ENCODE measurements at regions not wholly inside any gene's neighbourhood (a gene's known extent, or its start where the extent isn't known, plus 50 kb on each side); places are given as distances from the start of the nearest gene placed in this dataset.

- H3K4me3 ChIP-seq = no peak overlapping the region
- no TSS peak for BruUV-seq (replicated peaks)
- POLR2A ChIA-PET (ENCODE audit: unreplicated experiment) = no interaction called here
Measured at GRCh38 chr20:50398471-50398820, 111.7 kb upstream of the PTPN1 start.

GRCh38 chr20:50398821-50399554, 111.2 kb upstream of the PTPN1 start:
- TF ChIP-seq CTCF (conservative IDR thresholded peaks at IDR 0.05) = no peak
- no peak for TF ChIP-seq EZH2 (IDR thresholded peaks at IDR 0.05; ENCODE audit: low read depth)
- no TSS peak for BruUV-seq (replicated peaks)
- H3K27me3 ChIP-seq (ENCODE audit: insufficient read depth, low read depth) = no peaks in the 10 kb centered on the region
- no peaks in the 10 kb centered on the region for H3K36me3 ChIP-seq (ENCODE audit: low read depth)
- peaks cover 35% of the 10 kb centered on the region for H3F3A ChIP-seq (ENCODE audit: insufficient read depth, low read depth)
- peaks cover 37% of the 10 kb centered on the region for H3K4me1 ChIP-seq (replicated peaks; ENCODE audit: insufficient read depth)
- H3K79me2 ChIP-seq (ENCODE audit: low read depth) = no peaks in the 10 kb centered on the region
- H3K27ac ChIP-seq = no peak overlapping the region
- DNase-seq = peak in 1 of 2 experiments; percentile 49
- no peak overlapping the region for H3K4me3 ChIP-seq
- no peak overlapping the region for H2AFZ ChIP-seq
- no peaks in the 10 kb centered on the region for H3K9me2 ChIP-seq (ENCODE audit: insufficient read depth)
- peak overlapping the region; percentile 23 for H3K4me2 ChIP-seq
- no peaks in the 10 kb centered on the region for H3K9me3 ChIP-seq (ENCODE audit: insufficient read depth, low read depth)
- H4K20me1 ChIP-seq (ENCODE audit: insufficient read depth) = no peaks in the 10 kb centered on the region
- CTCF ChIA-PET = interaction anchor here (0.6 to 0.7 kb wide), 2 partner anchors 266 to 467 kb away, joined by 6 to 11 read pairs; no protein-coding TSS in a partner anchor
- POLR2A ChIA-PET (ENCODE audit: unreplicated experiment) = no interaction called here
- intact Hi-C loops (cut with micrococcal nuclease; ENCODE audit: unreplicated experiment) = no loop called here

More at GRCh38 chr20:50398471-50398820, 111.7 kb upstream of the PTPN1 start:
- Histone ChIP-seq H3K27me3 (ENCODE audit: insufficient read depth, low read depth) (no peaks in the 10 kb centered on the region), H3K4me2 (peak overlapping the region; percentile 23), H3K9me2 (ENCODE audit: insufficient read depth) (no peaks in the 10 kb centered on the region), H3F3A (ENCODE audit: insufficient read depth, low read depth) (peaks cover 35% of the 10 kb centered on the region), H3K4me1 (replicated peaks; ENCODE audit: insufficient read depth) (peaks cover 32% of the 10 kb centered on the region), H4K20me1 (ENCODE audit: insufficient read depth) (no peaks in the 10 kb centered on the region), H3K9me3 (ENCODE audit: insufficient read depth, low read depth) (no peaks in the 10 kb centered on the region), H3K27ac (no peak overlapping the region), H3K79me2 (ENCODE audit: low read depth) (no peaks in the 10 kb centered on the region), H2AFZ (no peak overlapping the region), H3K36me3 (ENCODE audit: low read depth) (no peaks in the 10 kb centered on the region)
- intact Hi-C loops (cut with micrococcal nuclease; ENCODE audit: unreplicated experiment) = no loop called here
- TF ChIP-seq CTCF (conservative IDR thresholded peaks at IDR 0.05) = no peak
- no peak for TF ChIP-seq EZH2 (IDR thresholded peaks at IDR 0.05; ENCODE audit: low read depth)
- no peak for DNase-seq
- CTCF ChIA-PET = interaction anchor here (0.6 to 0.7 kb wide), 2 partner anchors 267 to 467 kb away, joined by 6 to 11 read pairs; no protein-coding TSS in a partner anchor

GRCh38 chr20:50399555-50399916, 110.6 kb upstream of the PTPN1 start:
- Histone ChIP-seq H3K4me2 (peak overlapping the region; percentile 23), H3K27me3 (ENCODE audit: insufficient read depth, low read depth) (no peaks in the 10 kb centered on the region), H3K27ac (no peak overlapping the region), H3K4me1 (replicated peaks; ENCODE audit: insufficient read depth) (peaks cover 40% of the 10 kb centered on the region), H3K9me2 (ENCODE audit: insufficient read depth) (no peaks in the 10 kb centered on the region), H3K36me3 (ENCODE audit: low read depth) (no peaks in the 10 kb centered on the region), H3K9me3 (ENCODE audit: insufficient read depth, low read depth) (no peaks in the 10 kb centered on the region), H3F3A (ENCODE audit: insufficient read depth, low read depth) (peaks cover 35% of the 10 kb centered on the region), H3K4me3 (no peak overlapping the region), H4K20me1 (ENCODE audit: insufficient read depth) (no peaks in the 10 kb centered on the region), H3K79me2 (ENCODE audit: low read depth) (no peaks in the 10 kb centered on the region), H2AFZ (no peak overlapping the region)
- DNase-seq = no peak
- no TSS peak for BruUV-seq (replicated peaks)
- POLR2A ChIA-PET (ENCODE audit: unreplicated experiment) = no interaction called here
- CTCF ChIA-PET = no interaction called here
- intact Hi-C loops (cut with micrococcal nuclease; ENCODE audit: unreplicated experiment) = no loop called here
- TF ChIP-seq EZH2 (IDR thresholded peaks at IDR 0.05; ENCODE audit: low read depth) (no peak), CTCF (conservative IDR thresholded peaks at IDR 0.05) (no peak)

Data from PC-9 (cell line).